WI38 (cell line): ENCODE measurements at regions not wholly inside any gene's neighbourhood (a gene's known extent, or its start where the extent isn't known, plus 50 kb on each side); places are given as distances from the start of the nearest gene placed in this dataset.

Source experiments
- H3K4me3 ChIP-seq: 2 replicates; pipeline ENCODE4 v1.5.1; 2011; ENCODE audit warnings: low read depth, mild to moderate bottlenecking, control low read depth, low read length
- CTCF ChIP-seq: IDR thresholded peaks from 2 replicates; pipeline ENCODE4 v1.5.1; 2012; ENCODE audit warnings: low read depth, mild to moderate bottlenecking, control low read depth, low read length

- TF ChIP-seq CTCF: no peak
- H3K4me3 ChIP-seq: no peak overlapping the region
These were observed 421.7 kb downstream of the VRK1 start for GRCh38 chr14:97218691-97219430.

DNA sequence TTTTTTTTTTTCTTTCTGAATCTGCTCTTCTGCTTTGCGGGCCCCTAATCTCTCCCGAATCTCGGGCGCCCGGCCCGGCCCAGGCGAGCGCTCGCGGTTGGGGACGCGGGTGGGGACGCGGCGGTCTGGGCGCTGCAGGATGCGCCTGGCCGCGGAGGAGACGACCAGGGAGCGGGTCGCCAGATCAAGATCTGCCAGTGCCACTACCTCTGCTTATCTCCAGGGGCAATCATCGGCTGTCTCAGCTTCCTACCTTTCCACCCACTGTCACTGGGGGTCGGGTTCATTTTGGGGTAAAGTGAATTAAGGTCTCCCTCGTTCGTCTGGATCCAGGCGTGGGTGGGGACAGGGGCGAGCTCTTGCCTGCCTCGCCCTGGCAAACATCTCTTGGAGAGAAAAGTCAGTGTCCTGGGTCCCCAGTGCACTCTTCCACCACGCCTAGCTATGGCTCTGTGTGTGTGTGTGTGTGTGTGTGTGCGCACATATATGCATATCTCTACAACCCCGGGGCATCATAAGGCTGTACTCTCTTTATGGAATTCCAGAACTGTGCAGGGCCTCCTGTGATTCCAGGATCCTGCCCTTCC is 422.3 kb downstream of the VRK1 start:
- no peak for TF ChIP-seq CTCF
- H3K4me3 ChIP-seq: no peak overlapping the region

GRCh38 chr14:97221572-97222285 is 424.5 kb downstream of the VRK1 start:
- TF ChIP-seq CTCF: no peak
- H3K4me3 ChIP-seq: no peak overlapping the region

GRCh38 chr14:97224016-97224415 is 426.8 kb downstream of the VRK1 start:
- H3K4me3 ChIP-seq: no peak overlapping the region
- TF ChIP-seq CTCF: no peak

DNA sequence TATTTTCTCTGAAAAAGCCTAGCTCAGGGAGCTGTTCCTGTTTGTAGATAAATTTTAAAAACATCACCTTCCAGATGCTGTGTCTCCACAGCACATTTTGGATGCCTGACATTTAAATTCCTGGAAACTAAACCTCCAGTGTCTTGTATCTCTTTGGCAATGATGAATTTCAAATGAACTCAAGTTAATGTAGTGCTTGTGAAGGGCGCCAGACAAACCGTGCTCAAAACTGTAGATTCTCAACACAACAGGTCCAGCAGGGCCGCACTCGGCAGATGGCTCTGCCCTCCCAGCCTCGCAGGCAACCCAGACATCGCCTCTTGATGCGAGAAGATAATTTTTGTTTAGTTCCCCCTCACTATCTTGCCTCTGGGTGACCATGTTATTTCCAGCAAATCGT is 432.9 kb downstream of the VRK1 start:
- H3K4me3 ChIP-seq: no peak overlapping the region
- no peak for TF ChIP-seq CTCF

GRCh38 chr14:97233319-97233985 is 436.3 kb downstream of the VRK1 start:
- H3K4me3 ChIP-seq: no peak overlapping the region
- no peak for TF ChIP-seq CTCF

GRCh38 chr14:97246648-97247047 is 449.5 kb downstream of the VRK1 start:
- H3K4me3 ChIP-seq: no peak overlapping the region
- no peak for TF ChIP-seq CTCF
